HG02763 (cell line): ENCODE measurements at regions not wholly inside any gene's neighbourhood (a gene's known extent, or its start where the extent isn't known, plus 50 kb on each side); places are given as distances from the start of the nearest gene placed in this dataset.
"Not testable (repeated sequence)": the region's sequence is repeated elsewhere in the genome, so short reads cannot be mapped to it uniquely, and the experiment has no call there.

Source experiments
- ATAC-seq: cut with Tn5 transposase; IDR thresholded peaks from one replicate; pipeline ENCODE4 v1.9.1; 2021; ENCODE audit warnings: mild to moderate bottlenecking, moderate library complexity; ENCODE audit not compliant: unreplicated experiment

DNA sequence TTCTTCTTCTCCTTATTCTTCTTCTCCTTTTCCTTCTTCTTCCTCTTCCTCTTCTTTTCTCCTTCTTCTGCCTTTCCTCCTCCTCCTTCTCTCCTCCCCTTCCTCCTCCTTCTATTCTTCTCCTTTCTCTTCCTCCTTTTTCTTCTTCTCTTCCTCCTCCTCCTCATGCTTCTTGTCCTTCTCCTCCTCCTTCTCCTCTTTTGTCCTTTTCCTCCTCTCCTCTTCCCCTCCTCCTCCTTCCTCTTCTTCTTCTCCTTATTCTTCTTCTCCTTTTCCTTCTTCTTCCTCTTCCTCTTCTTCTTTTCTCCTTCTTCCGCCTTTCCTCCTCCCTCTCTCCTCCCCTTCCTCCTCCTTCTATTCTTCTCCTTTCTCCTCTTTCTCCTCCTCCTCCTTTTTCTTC, 1258.2 kb downstream of the TYW1 start:
- not testable (repeated sequence) for ATAC-seq

DNA sequence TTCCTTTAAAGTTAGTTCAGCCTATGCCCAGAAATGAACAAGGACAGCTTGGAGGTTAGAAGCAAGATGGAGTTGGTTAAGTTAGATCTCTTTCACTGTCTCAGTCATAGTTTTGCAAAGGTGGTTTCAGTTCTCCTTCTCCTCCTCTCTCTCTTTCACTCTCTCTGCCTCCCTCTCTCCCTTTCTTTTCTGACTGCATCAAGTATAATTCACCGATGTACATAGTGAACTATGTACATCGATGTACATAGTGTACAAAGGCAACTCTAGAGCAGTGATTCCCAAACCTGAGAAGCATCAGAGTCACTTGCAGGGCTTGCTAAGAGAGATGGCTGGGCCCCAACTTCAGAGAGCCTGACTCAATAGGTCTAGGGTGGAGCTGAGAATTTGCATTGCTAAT, 1259.7 kb downstream of the TYW1 start:
- no peak for ATAC-seq

DNA sequence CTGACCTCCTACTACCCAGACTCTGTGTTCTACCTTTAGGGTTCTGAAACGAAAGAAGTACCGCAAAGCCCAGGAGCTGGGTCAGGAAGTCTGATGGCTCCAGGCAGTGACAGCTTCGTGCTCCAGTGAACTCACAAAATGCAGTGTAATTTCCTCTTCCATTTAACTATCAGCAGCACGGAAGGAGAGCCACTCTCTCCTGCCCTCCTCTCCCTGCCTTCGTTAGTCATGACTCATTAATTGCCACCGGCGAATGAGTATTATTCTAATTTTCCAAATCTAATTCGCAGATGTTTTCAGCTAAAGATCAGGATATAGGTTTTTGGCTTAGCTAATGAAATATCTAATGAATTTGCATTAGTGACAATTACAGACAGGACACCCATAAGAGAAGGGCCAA, 1262.0 kb downstream of the TYW1 start:
- ATAC-seq = no peak

DNA sequence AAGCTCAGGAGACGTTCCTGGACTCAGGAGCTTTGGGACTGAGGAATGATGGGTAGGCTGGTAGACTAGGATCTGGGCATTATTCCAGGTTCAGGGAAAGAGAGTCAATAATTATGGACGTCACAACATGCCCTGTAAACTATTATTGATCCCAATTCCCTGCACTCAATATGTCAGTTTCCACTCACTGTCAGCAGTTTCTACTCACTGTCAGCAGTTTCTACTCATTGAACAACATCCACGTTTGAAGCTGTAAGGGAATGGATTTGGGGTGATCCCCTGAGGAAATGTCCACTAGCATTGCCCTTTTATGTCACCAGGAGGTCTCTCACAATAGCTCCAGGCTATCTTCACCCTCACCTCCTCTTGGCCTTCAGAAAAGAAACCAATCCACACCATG, 1268.6 kb downstream of the TYW1 start:
- no peak for ATAC-seq

DNA sequence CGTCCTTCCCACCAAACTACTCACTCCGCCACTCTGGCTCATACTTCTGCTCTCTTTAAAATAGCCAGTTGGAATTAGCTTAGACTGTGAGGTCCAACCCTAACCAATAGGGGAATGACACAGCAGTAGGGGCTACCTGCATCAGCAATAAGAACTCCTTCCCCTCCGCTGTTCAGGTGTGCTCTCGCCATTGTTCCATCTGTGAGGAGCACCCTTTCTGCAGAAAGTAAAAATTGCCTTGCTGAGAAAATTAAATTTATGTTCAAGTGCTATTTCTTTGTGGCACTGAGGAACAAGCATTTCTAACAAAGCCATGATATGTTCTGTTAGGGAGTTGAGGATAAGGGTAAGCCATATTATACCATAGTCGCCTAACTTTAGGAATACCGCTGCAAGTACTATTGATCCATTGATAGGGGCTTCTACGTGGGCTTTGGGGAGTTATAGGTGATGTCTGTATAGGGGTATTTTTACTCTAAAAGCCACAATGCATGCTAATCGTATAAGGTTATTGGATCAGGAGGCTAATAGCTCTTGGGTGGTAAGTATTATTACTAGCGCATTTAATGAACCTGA, 1269.5 kb downstream of the TYW1 start:
- no peak for ATAC-seq

DNA sequence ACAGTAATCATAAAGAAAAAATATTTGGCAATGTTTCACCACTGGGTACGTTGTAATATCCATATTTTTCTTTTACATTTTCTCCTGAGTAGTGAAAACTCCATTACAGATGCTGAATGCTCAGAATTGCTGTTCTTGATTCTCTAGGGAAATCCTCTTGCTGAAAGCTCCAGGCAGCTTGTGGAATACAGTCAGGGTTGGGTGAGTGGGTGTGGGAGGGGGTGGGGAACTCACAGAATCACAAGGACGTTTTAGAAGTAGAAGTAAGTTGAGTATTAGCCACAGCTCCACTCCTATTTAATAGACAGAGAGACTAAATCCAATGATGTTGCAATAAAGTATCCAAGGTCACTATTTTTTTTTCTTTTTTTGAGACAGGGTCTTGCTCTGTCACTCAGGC, 1270.9 kb downstream of the TYW1 start:
- no peak for ATAC-seq

DNA sequence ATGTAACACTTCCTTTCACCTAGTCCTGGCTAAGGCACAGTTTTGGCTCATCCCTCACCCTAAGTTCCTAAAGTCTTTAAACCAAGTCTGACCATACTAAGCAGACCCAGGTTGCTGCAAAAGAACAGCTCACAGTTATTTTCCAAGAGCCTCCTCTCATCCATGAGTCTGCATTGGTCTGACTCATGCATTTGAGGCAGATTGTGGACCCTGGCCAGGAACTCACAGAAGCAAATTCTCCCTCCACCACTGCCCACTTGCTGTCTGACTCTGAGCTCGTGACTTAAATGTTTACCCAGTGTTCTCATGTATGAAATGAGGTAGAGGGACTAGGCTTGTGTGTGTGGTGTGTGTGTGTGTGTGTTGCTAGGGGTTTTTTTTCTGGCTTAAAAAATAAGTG, 1272.8 kb downstream of the TYW1 start:
- ATAC-seq = no peak

DNA sequence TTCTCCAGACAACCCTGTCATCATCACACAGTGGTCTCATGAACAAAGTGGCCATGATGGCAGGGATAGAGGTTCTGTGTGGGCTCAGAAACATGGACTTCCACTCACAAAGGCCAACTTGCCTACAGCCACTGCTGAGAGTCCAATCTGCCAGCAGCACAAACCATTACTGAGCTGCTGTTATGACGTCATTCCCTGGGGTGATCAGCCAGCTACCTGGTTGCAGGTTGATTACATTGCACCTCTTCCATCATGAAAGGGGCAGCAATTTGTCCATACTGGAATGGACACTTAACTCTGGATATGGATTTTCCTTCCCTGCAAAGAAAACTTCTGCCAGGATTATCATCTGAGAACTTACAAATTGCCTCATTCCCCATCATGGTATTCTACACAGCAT, 1275.9 kb downstream of the TYW1 start:
- no peak for ATAC-seq

DNA sequence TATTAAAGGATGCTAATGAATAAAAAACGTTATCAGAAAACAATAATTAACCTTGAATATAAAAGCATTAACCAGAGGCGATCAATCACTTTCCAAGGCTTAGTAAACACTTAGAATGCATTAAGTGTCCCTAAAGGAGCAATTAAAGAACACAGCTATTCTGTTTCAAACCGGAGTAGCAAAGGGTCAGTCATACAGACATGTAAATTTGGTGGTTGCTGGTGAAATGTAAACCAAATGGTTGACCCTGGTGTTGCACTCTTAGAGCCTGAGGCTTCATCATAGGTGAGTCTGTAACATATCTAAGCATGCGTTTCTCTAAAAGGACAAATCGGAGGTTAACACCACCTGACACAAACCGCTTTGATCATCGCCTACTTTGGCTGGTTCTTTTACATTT, 1280.1 kb downstream of the TYW1 start:
- no peak for ATAC-seq

DNA sequence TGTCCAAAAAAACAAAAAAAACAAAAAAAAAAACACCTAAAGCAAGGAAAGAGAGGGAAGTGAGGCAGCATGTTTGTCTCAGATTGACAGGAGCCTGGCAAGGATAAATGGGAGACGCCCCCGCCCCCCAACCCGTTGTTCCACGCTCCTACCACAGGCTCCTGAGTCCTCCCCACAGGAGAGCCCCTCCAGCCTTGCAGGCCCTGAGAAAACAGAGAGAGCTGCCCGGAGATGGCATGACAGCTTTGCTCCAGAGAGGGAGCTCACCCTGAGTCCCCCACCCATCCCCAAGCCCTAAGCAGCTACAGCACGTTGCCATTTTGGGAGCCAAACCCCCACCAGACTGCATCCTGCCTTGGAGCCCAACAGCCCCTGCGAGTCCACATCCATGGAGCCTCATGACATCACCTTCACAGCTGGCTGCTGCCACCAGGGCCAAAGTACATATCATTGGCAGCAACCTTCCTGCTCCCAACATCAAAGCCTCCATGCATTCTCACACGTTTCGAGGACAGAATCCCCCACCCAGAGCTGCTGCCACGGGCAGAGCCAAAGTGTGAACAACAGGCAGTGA, 1283.3 kb downstream of the TYW1 start:
- ATAC-seq = no peak

DNA sequence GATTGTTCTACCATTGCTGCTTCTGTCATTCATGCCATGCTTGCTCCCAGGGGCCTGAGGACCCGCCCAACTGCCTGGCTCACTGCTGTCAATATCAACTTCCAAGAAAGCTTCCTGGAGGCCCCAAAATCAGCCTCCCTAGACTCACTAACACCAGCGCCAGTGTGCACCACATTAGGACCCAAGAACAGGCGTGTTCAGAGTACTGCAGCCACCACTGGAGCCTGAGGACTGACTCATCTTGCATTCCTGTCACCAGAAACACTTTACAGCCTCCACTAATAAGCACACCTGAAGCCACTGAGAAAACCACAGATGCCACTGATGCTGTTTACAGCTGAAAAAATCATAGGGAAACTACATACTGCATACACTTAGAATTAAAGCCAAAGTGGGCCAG, 1284.3 kb downstream of the TYW1 start:
- ATAC-seq = no peak

DNA sequence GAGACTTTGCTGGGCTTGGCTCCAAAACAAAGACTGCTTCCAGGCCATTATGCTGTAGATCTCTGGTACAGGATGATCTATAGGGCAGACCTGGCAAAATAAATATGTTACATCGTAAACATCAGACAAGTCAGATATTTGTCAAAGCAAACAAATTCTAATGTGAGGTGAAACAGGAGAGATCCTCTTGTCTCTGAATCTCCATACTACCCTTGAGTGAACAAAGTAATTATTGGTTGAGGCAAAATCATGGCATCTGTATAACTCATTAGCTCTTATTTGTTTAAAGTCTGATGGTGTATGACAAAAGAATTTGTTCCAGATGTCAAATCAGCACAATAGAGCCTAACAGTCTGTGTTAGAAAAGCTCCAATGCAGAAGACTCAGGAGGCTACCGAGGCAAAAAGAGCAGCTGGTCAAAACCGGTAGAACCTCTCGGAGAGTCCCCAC, 1291.5 kb downstream of the TYW1 start:
- no peak for ATAC-seq

DNA sequence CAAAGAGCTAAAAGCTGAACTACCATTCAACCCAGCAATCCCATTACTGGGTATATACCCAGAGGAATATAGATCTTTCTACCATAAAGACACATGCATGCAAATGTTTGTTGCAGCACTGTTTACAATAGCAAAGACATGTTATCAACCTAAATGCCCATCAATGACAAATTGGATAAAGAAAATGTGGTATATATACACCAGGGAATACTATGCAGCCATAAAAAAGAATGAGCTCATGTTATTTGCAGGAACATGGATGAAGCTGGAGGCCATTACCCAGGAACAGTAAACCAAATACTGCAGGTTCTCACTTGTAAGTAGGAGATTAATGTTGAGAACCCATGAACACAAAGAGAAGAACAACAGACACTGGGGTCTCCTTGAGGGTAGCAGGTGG, 1295.1 kb downstream of the TYW1 start:
- ATAC-seq = no peak

DNA sequence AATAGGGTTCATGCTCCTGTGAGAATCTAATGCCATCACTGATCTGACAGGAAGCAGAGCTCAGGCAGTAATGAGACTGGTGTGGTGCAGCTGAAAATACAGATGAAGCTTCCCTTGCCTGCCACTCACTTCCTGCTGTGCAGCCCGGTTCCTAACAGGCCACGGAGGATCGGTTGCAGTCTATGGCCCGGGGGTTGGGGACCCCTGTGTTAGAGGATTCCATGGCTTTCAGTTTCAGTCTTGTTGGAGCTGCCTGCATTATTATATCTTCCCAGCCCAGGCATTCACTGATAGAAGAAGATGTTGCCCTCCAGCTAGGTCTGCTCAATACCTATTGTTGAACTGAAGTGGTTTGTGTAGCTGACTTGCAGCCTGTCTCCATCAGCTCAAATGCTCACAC, 1298.8 kb downstream of the TYW1 start:
- no peak for ATAC-seq

DNA sequence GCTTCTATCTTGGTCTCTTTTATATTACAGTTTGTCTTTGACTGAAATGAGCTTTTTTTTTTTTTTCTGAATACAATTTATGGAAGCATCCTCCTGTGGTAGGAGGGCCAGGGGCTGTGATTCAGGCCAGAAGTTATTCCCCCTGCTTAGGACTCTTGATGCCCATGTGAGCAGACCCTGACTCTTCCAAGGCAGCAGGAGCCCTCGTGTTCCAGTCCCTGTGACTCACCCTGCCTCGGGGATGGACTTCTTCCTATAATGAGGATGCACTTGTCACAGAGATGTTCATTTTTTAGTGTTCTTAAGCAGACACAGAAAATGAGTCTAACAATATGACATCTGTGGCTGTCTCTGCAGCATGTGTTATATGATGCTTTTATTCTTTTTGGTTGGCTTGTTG, 1293.7 kb upstream of the AUTS2 start:
- no peak for ATAC-seq

DNA sequence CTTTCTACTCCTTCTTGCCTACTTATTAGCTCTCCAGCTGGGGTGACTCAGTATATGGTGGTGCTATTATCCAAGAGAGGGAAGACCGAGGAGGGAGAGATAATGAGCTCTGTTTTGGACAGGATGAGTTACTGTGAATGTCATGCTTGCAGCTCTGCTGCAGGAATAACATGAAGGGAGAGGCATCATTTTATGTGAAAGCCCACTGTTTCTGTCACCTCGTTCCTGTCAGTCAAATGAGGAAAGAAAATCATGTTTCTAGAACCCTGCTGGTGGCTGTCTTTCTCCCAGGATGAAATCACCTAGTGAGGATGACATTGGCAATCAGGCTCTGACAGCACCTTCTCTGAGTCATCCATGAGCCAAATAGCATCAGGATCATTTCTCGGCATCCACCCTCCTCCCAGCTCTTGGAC, 1291.6 kb upstream of the AUTS2 start:
- ATAC-seq = no peak

DNA sequence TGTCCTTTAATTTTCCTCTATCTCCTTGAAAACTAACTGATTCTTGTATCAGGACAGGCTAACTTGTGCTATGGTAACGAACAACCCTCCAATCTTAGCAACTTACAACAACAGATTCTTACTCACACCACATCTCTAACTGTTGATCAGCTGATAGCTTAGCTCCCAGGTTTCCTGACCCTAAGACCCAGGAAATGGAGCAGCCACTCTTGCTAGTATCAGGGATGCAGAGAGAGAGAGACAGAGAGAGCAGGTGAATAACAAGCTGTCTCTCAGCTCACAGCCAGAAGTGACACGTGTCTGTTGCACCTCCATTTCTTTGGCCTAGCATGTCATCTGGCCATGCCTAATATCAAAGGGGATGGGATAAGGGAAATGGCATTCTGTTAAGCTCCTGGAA, 1289.0 kb upstream of the AUTS2 start:
- ATAC-seq = no peak

DNA sequence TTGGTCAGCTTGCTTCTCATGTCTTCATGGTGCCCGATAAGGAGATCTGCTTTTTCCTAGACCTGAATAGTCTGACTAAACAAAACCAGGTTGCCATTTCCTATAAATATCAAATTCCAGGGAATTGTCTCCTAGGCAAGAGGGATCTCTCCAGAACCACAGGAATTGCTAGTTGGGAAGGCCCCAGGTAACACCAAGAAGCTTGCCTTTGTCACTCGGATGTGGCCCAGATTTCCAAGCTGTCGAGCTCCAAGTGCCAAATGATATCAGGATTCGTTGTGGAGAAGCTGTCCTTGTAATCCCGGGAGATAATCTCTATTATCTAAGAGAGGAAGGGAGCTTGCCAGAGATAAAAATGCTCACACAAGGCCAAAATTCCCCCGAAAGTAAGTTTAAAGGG, 1288.5 kb upstream of the AUTS2 start:
- no peak for ATAC-seq

DNA sequence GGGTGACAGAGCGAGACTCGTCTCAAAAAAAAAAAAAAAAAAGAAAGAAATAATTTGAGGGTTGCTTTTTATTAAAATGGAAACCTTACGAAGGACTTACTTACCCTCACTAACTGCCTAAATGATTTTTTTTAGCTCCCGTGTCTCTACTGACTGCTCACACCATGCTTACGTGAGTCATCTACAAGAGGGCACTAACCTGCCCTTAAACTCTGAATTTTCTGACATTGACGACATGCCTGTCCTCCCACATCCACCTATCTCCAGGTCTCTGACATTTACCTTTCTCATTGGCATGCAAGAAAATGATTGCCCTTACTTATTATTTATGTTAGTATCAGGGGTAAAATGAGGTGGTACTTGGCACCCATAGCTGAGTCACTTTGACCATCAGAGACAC, 1286.3 kb upstream of the AUTS2 start:
- ATAC-seq = no peak

DNA sequence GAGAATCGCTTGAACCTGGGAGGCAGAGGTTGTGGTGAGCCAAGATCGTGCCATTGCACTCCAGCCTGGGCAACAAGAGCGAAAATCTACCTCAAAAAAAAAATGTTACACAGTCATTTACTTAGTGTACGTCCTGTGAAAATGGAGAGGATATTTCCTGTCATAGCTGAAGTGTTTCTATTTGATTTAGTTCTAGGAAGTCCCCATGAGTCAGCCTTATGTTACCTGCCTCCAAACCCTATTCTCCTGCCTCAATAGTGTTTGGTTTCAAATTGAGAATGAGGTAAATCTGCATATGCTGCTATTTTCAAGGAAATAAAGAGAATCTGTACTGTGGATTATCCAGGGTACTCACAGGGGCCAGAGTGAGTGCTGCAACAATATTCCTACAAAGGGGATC, 1284.5 kb upstream of the AUTS2 start:
- ATAC-seq = no peak

DNA sequence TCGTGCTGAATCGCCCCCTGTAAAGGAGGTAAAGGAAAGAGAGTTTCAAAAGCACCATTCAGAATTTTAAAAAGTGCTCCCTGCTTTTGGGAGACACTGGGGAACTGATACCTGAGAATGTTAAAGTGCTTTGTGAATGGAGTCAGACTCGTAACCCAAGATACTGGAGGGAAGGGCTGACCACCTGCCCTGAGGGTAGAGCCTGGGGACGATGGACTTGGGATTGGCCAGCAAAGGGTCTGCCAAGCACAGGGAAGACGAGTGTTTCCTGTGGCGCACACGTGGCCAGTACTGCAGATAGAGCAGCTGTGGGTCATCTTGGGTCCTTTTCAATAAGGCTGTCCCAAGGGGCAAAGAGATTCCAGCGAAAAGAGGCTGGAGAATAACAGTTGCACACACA, 1284.1 kb upstream of the AUTS2 start:
- no peak for ATAC-seq

DNA sequence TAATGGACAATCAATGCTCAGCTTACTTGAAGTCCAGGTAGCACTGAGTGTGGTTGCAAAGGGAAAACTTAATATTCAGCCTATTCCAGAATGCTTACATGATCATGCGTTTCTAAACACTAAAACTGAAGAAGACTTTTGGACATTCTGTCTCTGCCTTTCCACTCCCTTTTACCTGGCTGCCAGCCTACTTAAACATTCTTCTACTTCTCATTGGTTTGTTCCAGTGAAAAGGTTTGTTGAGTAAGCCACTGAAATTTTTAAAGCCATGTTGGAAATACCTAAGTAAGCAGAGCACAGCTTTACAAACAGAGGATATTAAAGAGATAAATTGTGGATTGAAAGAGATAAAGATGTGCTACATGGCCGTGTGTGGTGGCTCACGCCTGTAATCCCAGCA, 1280.8 kb upstream of the AUTS2 start:
- no peak for ATAC-seq

DNA sequence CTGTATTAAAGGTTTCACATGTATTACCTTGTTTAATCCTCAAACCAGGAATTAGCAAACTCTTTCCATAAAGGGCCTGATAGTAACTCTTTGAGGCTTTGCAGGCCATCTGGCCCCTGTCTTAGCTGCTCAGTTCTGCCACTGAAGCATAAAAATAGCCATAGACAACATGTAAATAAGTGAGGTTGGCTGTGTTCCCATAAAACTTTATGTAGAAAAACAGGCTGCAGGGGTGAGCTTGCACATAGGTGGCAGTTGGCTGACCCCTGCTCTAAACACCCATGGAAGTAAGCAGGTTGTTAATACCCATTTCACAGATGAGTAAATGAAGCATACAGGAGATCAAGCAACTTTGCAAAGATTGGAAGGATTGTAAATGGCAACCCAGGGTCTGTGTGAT, 1279.2 kb upstream of the AUTS2 start:
- ATAC-seq = no peak
